Neuronal stem cell (in vitro differentiated cells): ENCODE measurements at regions not wholly inside any gene's neighbourhood (a gene's known extent, or its start where the extent isn't known, plus 50 kb on each side); places are given as distances from the start of the nearest gene placed in this dataset.

Experiments
- DNase-seq: peaks from one replicate; pipeline ENCODE4 v3.0.0-alpha.2; 2013; ENCODE audit warnings: low spot score
- H2AFZ ChIP-seq: one replicate; pipeline ENCODE4 v1.6.1; 2013; ENCODE audit warnings: mild to moderate bottlenecking, low read length, inconsistent platforms
- H2AK5ac ChIP-seq: 2 replicates; pipeline ENCODE4 v1.6.1; 2013; ENCODE audit warnings: low read depth, mild to moderate bottlenecking, inconsistent platforms, low read length, moderate library complexity, mixed read lengths
- H2BK120ac ChIP-seq: 2 replicates; pipeline ENCODE4 v1.6.1; 2013; ENCODE audit warnings: low read depth, mild to moderate bottlenecking, inconsistent platforms, low read length, moderate library complexity, mixed read lengths
- H2BK12ac ChIP-seq: one replicate; pipeline ENCODE4 v1.6.1; 2013; ENCODE audit warnings: low read length, inconsistent platforms
- H2BK15ac ChIP-seq: 2 replicates; pipeline ENCODE4 v1.6.1; 2013; ENCODE audit warnings: mild to moderate bottlenecking, low read length, inconsistent platforms, mixed read lengths
- H2BK5ac ChIP-seq: one replicate; pipeline ENCODE4 v1.6.1; 2013; ENCODE audit warnings: inconsistent platforms, mild to moderate bottlenecking, low read length, moderate library complexity
- H3K14ac ChIP-seq: one replicate; pipeline ENCODE4 v1.6.1; 2013; ENCODE audit warnings: low read length, inconsistent platforms
- H3K18ac ChIP-seq: 2 replicates; pipeline ENCODE4 v1.6.1; 2013; ENCODE audit warnings: low read length, inconsistent platforms
- H3K23ac ChIP-seq: 2 replicates; pipeline ENCODE4 v1.6.1; 2013; ENCODE audit warnings: low read depth, mild to moderate bottlenecking, mixed read lengths, low read length, inconsistent platforms; ENCODE audit not compliant: poor library complexity
- H3K27ac ChIP-seq: replicated peaks from 3 replicates; pipeline ENCODE4 v1.5.1; 2013; ENCODE audit warnings: low read length, inconsistent platforms
- H3K27me3 ChIP-seq, 3 experiments: 2 replicates each; pipeline ENCODE4 v1.6.1; 2013; ENCODE audit warnings: low read length in 3 of 3, mild to moderate bottlenecking in 2 of 3, inconsistent platforms in 1 of 3, low read depth in 1 of 3, mixed read lengths in 1 of 3, moderate library complexity in 1 of 3; ENCODE audit not compliant: control insufficient read depth in 3 of 3, insufficient read depth in 3 of 3
- H3K36me3 ChIP-seq, 2 donors: replicated peaks in 1 of 2; 2 replicates each; pipeline ENCODE4 v1.6.1; 2013; ENCODE audit warnings: low read length in 2 of 2; ENCODE audit not compliant: control insufficient read depth in 2 of 2, insufficient read depth in 2 of 2
- H3K4ac ChIP-seq: 2 replicates; pipeline ENCODE4 v1.6.1; 2013; ENCODE audit warnings: inconsistent platforms, mild to moderate bottlenecking, low read length, moderate library complexity
- H3K4me1 ChIP-seq, 2 donors: 1 replicate in 1 of 2; 2 replicates in 1 of 2; pipeline ENCODE4 v1.6.1; 2013; ENCODE audit warnings: low read length in 2 of 2, low read depth in 1 of 2; ENCODE audit not compliant: control insufficient read depth in 2 of 2, insufficient read depth in 1 of 2
- H3K4me2 ChIP-seq: one replicate; pipeline ENCODE4 v1.6.1; 2013; ENCODE audit warnings: mild to moderate bottlenecking, low read length, inconsistent platforms; ENCODE audit not compliant: insufficient read depth, poor library complexity, severe bottlenecking
- H3K4me3 ChIP-seq, 2 donors: 2 replicates each; pipeline ENCODE4 v1.5.1; 2013; ENCODE audit warnings: low read length in 2 of 2, mild to moderate bottlenecking in 2 of 2, inconsistent platforms in 1 of 2, moderate library complexity in 1 of 2
- H3K79me1 ChIP-seq: one replicate; pipeline ENCODE4 v1.6.1; 2013; ENCODE audit warnings: low read depth, mild to moderate bottlenecking, inconsistent platforms, low read length, moderate library complexity
- H3K9ac ChIP-seq: one replicate; pipeline ENCODE4 v1.6.1; 2013; ENCODE audit warnings: mild to moderate bottlenecking, low read depth, low read length, inconsistent platforms; ENCODE audit not compliant: poor library complexity
- H3K9me3 ChIP-seq, 2 donors: replicated peaks in 1 of 2; 2 replicates each; pipeline versions ENCODE3 to v1.6.1; 2013; ENCODE audit warnings: low read length in 2 of 2, mild to moderate bottlenecking in 2 of 2, inconsistent platforms in 1 of 2, low read depth in 1 of 2, mixed read lengths in 1 of 2, moderate library complexity in 1 of 2; ENCODE audit not compliant: control insufficient read depth in 2 of 2, insufficient read depth in 1 of 2
- H4K8ac ChIP-seq: one replicate; pipeline ENCODE4 v1.6.1; 2013; ENCODE audit warnings: low read depth, mild to moderate bottlenecking, inconsistent platforms, low read length, moderate library complexity
- H4K91ac ChIP-seq: one replicate; pipeline ENCODE4 v1.6.1; 2013; ENCODE audit warnings: low read length, low read depth, mild to moderate bottlenecking, inconsistent platforms; ENCODE audit not compliant: poor library complexity
- WGBS, 2 donors: extraction: QIAGEN DNeasy Blood & Tissue Kit; methylation state at CpG; one replicate each; pipeline ENCODE4 v1.1.7; 2013; ENCODE audit warnings: missing lambda C conversion rate in 2 of 2, mixed read lengths in 1 of 2; ENCODE audit not compliant: insufficient read length in 2 of 2, insufficient replicate concordance in 1 of 2; ENCODE audit errors: extremely low coverage in 2 of 2; 5-methylcytosine and 5-hydroxymethylcytosine counted together

DNA sequence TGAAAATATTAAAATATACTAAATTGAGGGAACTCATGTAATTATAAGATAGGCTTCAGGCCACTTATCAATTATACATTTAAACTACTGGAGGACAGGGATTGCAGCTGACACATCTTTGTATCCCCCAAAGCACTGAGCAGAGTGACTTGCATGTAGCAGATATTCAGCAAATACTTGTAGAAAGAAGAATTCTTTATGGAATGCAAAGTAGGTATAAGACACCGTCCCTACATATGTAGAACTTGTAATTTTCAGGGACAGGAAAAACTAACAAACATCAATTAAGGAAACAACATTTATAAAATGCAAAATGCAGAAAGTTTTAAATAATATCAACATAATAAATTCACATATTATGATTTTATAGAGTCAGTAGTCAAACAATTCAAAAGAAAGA lies 719.2 kb downstream of the OLFM4 start:
- no peak overlapping the region for H4K91ac ChIP-seq
- H3K18ac ChIP-seq, result no peak overlapping the region
- H2BK5ac ChIP-seq, result no peak overlapping the region
- H3K4me3 ChIP-seq, result no peak overlapping the region
- no peak overlapping the region for H2BK12ac ChIP-seq
- H3K27ac ChIP-seq, result no peak overlapping the region
- no peaks in the 10 kb centered on the region for H3K9me3 ChIP-seq
- no peaks in the 10 kb centered on the region for H3K36me3 ChIP-seq
- WGBS, 2 donors, result no CpG with 5 or more reads among the region's 1 CpG
- no peak overlapping the region for H2AK5ac ChIP-seq
- no peak overlapping the region for H3K9ac ChIP-seq
- H3K4me1 ChIP-seq, result no peaks in the 10 kb centered on the region
- no peak overlapping the region for H2BK120ac ChIP-seq
- no peak for DNase-seq
- H3K27me3 ChIP-seq, result no peaks in the 10 kb centered on the region
- H4K8ac ChIP-seq, result no peak overlapping the region
- H3K4ac ChIP-seq, result no peak overlapping the region
- H3K79me1 ChIP-seq, result no peaks in the 10 kb centered on the region
- no peak overlapping the region for H3K4me2 ChIP-seq
- H2BK15ac ChIP-seq, result no peak overlapping the region
- H3K23ac ChIP-seq, result no peak overlapping the region
- no peak overlapping the region for H2AFZ ChIP-seq
- H3K14ac ChIP-seq, result no peak overlapping the region

DNA sequence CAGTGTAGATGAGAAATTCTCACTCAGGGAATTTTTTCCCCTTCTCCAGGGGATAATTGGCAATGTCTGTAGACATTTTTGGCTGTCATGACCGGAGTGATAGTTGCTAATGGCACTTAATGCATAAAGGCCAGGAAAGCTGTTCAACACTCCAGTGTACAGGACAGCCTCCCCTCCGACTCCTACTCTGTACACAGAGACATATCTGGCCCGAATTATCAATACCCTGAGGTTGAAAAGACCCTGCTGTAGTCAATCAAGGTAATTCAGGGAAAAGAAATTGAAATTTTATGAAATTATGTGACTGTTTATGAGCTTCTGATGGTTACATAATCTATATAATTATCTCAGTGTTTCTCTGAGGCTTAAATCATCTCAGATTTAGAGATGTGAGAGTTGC lies 720.7 kb downstream of the OLFM4 start:
- no CpG with 5 or more reads among the region's 3 CpGs for WGBS, 2 donors
- H3K4ac ChIP-seq, result no peak overlapping the region

DNA sequence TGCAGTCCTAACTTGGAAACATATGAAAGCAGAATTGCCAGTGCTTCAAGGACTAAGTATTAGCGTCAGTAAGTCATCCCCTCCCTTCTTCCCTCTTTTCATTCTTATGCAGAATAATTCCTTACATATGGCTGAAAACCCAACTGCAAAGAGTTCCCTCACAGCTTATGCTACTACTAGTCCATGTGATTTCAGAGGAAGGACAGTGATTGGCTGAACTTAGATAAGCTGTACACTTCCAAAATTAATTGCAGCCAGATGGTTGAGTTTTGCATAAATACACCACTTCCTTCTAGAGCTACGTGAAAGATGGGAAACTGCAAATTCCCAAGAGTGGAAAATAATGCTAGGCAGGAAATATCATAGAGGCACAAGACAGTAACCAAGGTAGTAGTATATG lies 730.4 kb downstream of the OLFM4 start:
- Histone ChIP-seq H3K9me3 (peaks cover 3 to 4% of the 10 kb centered on the region in 2 donors), H3K36me3 (no peaks in the 10 kb centered on the region), H3K27ac (no peak overlapping the region), H3K4me2 (no peak overlapping the region), H3K4ac (no peak overlapping the region), H3K18ac (no peak overlapping the region), H3K9ac (no peak overlapping the region), H3K27me3 (no peaks in the 10 kb centered on the region), H3K14ac (no peak overlapping the region), H2AK5ac (no peak overlapping the region), H2BK120ac (no peak overlapping the region), H2BK5ac (no peak overlapping the region), H2BK15ac (no peak overlapping the region), H2AFZ (peak overlapping the region; percentile 33), H3K79me1 (no peaks in the 10 kb centered on the region), H3K4me3 (no peak overlapping the region), H4K8ac (no peak overlapping the region), H4K91ac (no peak overlapping the region), H3K23ac (no peak overlapping the region), H2BK12ac (no peak overlapping the region), H3K4me1 (no peaks in the 10 kb centered on the region)
- no peak for DNase-seq
- WGBS, 2 donors, result no CpG with 5 or more reads among the region's 2 CpGs

More for the DNA sequence above, 720.7 kb downstream of the OLFM4 start:
- no peak overlapping the region for H2BK120ac ChIP-seq
- no peak overlapping the region for H2BK12ac ChIP-seq
- H3K18ac ChIP-seq, result no peak overlapping the region
- no peaks in the 10 kb centered on the region for H3K36me3 ChIP-seq
- no peak overlapping the region for H4K91ac ChIP-seq
- no peak overlapping the region for H3K9ac ChIP-seq
- no peak overlapping the region for H2BK15ac ChIP-seq
- no peaks in the 10 kb centered on the region for H3K4me1 ChIP-seq
- H3K79me1 ChIP-seq, result no peaks in the 10 kb centered on the region
- H3K14ac ChIP-seq, result no peak overlapping the region
- H3K4me3 ChIP-seq, result no peak overlapping the region
- H4K8ac ChIP-seq, result no peak overlapping the region
- H3K9me3 ChIP-seq, result no peaks in the 10 kb centered on the region
- no peak overlapping the region for H3K4me2 ChIP-seq
- no peak overlapping the region for H2AFZ ChIP-seq
- H2AK5ac ChIP-seq, result no peak overlapping the region
- DNase-seq, result no peak
- no peaks in the 10 kb centered on the region for H3K27me3 ChIP-seq
- H3K27ac ChIP-seq, result no peak overlapping the region
- no peak overlapping the region for H3K23ac ChIP-seq
- H2BK5ac ChIP-seq, result no peak overlapping the region

DNA sequence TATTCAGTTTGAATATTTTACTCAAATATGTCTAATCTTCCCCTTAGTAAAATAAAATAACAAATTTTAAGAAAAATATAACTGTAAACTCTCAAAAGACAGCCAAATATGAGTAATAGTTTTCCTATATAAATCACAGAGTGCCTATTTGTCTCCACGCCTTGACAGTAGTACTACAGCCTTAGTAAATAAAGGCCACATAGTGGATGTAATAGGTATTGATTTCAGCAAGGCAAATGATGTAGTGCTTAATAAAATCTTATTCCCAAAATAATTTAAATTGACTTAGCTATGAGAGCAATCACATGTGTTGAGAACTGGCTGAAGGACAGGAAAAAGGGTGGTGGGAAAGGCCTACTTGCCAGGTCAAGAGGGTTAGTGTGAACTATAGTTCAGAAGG lies 747.2 kb downstream of the OLFM4 start:
- Histone ChIP-seq H3K27ac (no peak overlapping the region), H2AK5ac (no peak overlapping the region), H3K4ac (no peak overlapping the region), H2BK5ac (no peak overlapping the region), H3K18ac (no peak overlapping the region), H3K79me1 (no peaks in the 10 kb centered on the region), H2AFZ (no peak overlapping the region), H3K36me3 (no peaks in the 10 kb centered on the region), H2BK12ac (no peak overlapping the region), H3K14ac (no peak overlapping the region), H4K91ac (no peak overlapping the region), H4K8ac (no peak overlapping the region), H3K4me2 (no peak overlapping the region), H3K9me3 (no peaks in the 10 kb centered on the region), H3K27me3 (no peaks in the 10 kb centered on the region), H3K4me3 (no peak overlapping the region), H3K23ac (no peak overlapping the region), H3K9ac (no peak overlapping the region), H2BK15ac (no peak overlapping the region), H3K4me1 (peaks cover 0 to 8% of the 10 kb centered on the region in 2 donors), H2BK120ac (no peak overlapping the region)
- no peak for DNase-seq
- WGBS, 2 donors, result no CpG with 5 or more reads among the region's 1 CpG
